IMR-90 (cell line): ENCODE measurements at regions not wholly inside any gene's neighbourhood (a gene's known extent, or its start where the extent isn't known, plus 50 kb on each side); places are given as distances from the start of the nearest gene placed in this dataset.
A peak's percentile ranks its signal among the peaks of the same experiment; 100 is the strongest.

Experiments
- ATAC-seq: fragments of 200-7000 bp; cut with Tn5 transposase; 2 replicates; pipeline ENCODE4 v1.9.1; 2020; ENCODE audit warnings: low read depth, mild to moderate bottlenecking, moderate library complexity
- BruUV-seq: library from RNA; stranded (reverse); fragments of 400-500 nt; replicated peaks from 2 replicates; lab custom pipeline; 2021; lab: Mats Ljungman, UMichigan
- CTCF ChIA-PET: fragments of 300-600 bp; formaldehyde crosslinking; extraction: SDS; loops from one replicate; lab custom pipeline; 2021; ENCODE audit warnings: antibody characterized with exemption; lab: Yijun Ruan, JAX
- POLR2A ChIA-PET: fragments of 300-600 bp; sonication (Branson Sonifier 250); formaldehyde crosslinking; loops from one replicate; lab custom pipeline; 2022; ENCODE audit warnings: antibody characterized with exemption; ENCODE audit not compliant: unreplicated experiment; lab: Charles Lee
- DNase-seq: peaks from one replicate; pipeline ENCODE4 v3.0.0; 2013
- H2AFZ ChIP-seq: replicated peaks from 2 replicates; pipeline ENCODE3; 2013; ENCODE audit warnings: low read length, mild to moderate bottlenecking; ENCODE audit not compliant: poor library complexity
- H2AK5ac ChIP-seq: 2 replicates; pipeline ENCODE4 v1.6.1; 2013; ENCODE audit warnings: low read depth, low read length, inconsistent platforms
- H2AK9ac ChIP-seq: replicated peaks from 2 replicates; pipeline ENCODE3; 2013; ENCODE audit warnings: mild to moderate bottlenecking, low read depth, low read length, moderate library complexity; ENCODE audit not compliant: poor library complexity
- H2BK120ac ChIP-seq: 2 replicates; pipeline ENCODE4 v1.6.1; 2013; ENCODE audit warnings: low read depth, low read length, inconsistent platforms
- H2BK15ac ChIP-seq: 3 replicates; pipeline ENCODE4 v1.6.1; 2013; ENCODE audit warnings: low read depth, low read length, inconsistent platforms
- H2BK20ac ChIP-seq: 2 replicates; pipeline ENCODE4 v1.6.1; 2013; ENCODE audit warnings: low read depth, mild to moderate bottlenecking, inconsistent platforms, low read length, moderate library complexity
- H2BK5ac ChIP-seq: 2 replicates; pipeline ENCODE4 v1.6.1; 2013; ENCODE audit warnings: mild to moderate bottlenecking, low read depth, low read length, inconsistent platforms; ENCODE audit not compliant: poor library complexity, severe bottlenecking
- H3K14ac ChIP-seq: replicated peaks from 2 replicates; pipeline ENCODE4 v1.6.1; 2013; ENCODE audit warnings: low read depth, low read length, inconsistent platforms
- H3K18ac ChIP-seq: 2 replicates; pipeline ENCODE4 v1.6.1; 2013; ENCODE audit warnings: low read depth, low read length, control low read depth
- H3K23ac ChIP-seq: 2 replicates; pipeline ENCODE4 v1.6.1; 2013; ENCODE audit warnings: low read depth, low read length, inconsistent platforms
- H3K27ac ChIP-seq: 2 replicates; pipeline ENCODE4 v1.5.1; 2013; ENCODE audit warnings: mild to moderate bottlenecking, control low read depth, low read length; ENCODE audit not compliant: insufficient read depth
- H3K27me3 ChIP-seq: 2 replicates; pipeline ENCODE4 v1.6.1; 2013; ENCODE audit warnings: low read length; ENCODE audit not compliant: control insufficient read depth, insufficient read depth
- H3K36me3 ChIP-seq: 2 replicates; pipeline ENCODE4 v1.6.1; 2013; ENCODE audit warnings: low read length, mixed read lengths; ENCODE audit not compliant: control insufficient read depth, insufficient read depth
- H3K4ac ChIP-seq: 2 replicates; pipeline ENCODE4 v1.6.1; 2013; ENCODE audit warnings: low read depth, low read length, inconsistent platforms
- H3K4me1 ChIP-seq: 2 replicates; pipeline ENCODE4 v1.6.1; 2013; ENCODE audit warnings: low read length, mixed read lengths; ENCODE audit not compliant: control insufficient read depth, insufficient read depth
- H3K4me2 ChIP-seq: 2 replicates; pipeline ENCODE4 v1.6.1; 2013; ENCODE audit warnings: low read depth, mild to moderate bottlenecking, control low read depth, low read length, moderate library complexity
- H3K4me3 ChIP-seq: 2 replicates; pipeline ENCODE4 v1.5.1; 2013; ENCODE audit warnings: low read depth, mild to moderate bottlenecking, control low read depth, low read length, moderate library complexity; ENCODE audit not compliant: insufficient read depth
- H3K56ac ChIP-seq: 2 replicates; pipeline ENCODE4 v1.6.1; 2013; ENCODE audit warnings: low read length, inconsistent platforms; ENCODE audit not compliant: insufficient read depth; ENCODE audit errors: extremely low read depth
- H3K79me1 ChIP-seq, 2 experiments: 2 replicates each; pipeline ENCODE4 v1.6.1; 2013; ENCODE audit warnings: low read length in 2 of 2, inconsistent platforms in 1 of 2, low read depth in 1 of 2
- H3K9ac ChIP-seq: 2 replicates; pipeline ENCODE4 v1.6.1; 2013; ENCODE audit warnings: low read depth, low read length, control low read depth
- H3K9me1 ChIP-seq: 2 replicates; pipeline ENCODE4 v1.6.1; 2013; ENCODE audit warnings: low read length, inconsistent platforms; ENCODE audit not compliant: insufficient read depth
- H3K9me3 ChIP-seq: 2 replicates; pipeline ENCODE4 v1.6.1; 2013; ENCODE audit warnings: low read length; ENCODE audit not compliant: control insufficient read depth, insufficient read depth
- H4K20me1 ChIP-seq: 2 replicates; pipeline ENCODE4 v1.6.1; 2013; ENCODE audit warnings: low read length, inconsistent platforms; ENCODE audit not compliant: insufficient read depth
- H4K5ac ChIP-seq: 2 replicates; pipeline ENCODE4 v1.6.1; 2013; ENCODE audit warnings: mild to moderate bottlenecking, low read depth, low read length, control low read depth
- H4K8ac ChIP-seq, 2 experiments: 2 replicates each; pipeline ENCODE4 v1.6.1; 2013; ENCODE audit warnings: low read depth in 2 of 2, low read length in 2 of 2, control low read depth in 1 of 2, inconsistent platforms in 1 of 2
- H4K91ac ChIP-seq: 2 replicates; pipeline ENCODE4 v1.6.1; 2013; ENCODE audit warnings: low read depth, low read length, inconsistent platforms; ENCODE audit not compliant: insufficient read depth
- CHD1 ChIP-seq: IDR thresholded peaks from 2 replicates; pipeline ENCODE4 v1.6.1; 2012; ENCODE audit warnings: low read depth, low read length, improper control_type of control experiment
- MAFK ChIP-seq: IDR thresholded peaks from 2 replicates; pipeline ENCODE4 v1.6.1; 2012; ENCODE audit warnings: low read depth, low read length, improper control_type of control experiment
- MAZ ChIP-seq: IDR thresholded peaks from 2 replicates; pipeline ENCODE4 v1.6.1; 2012; ENCODE audit warnings: low read depth, mild to moderate bottlenecking, low read length, improper control_type of control experiment, moderate library complexity, borderline replicate concordance
- NFE2L2 ChIP-seq: fragments of 150-350 bp; IDR thresholded peaks from 2 replicates; pipeline ENCODE4 v1.6.1; 2016; ENCODE audit warnings: low read depth, mild to moderate bottlenecking, low read length
- WGBS, 2 experiments: methylation state at CpG; one replicate each; pipeline versions ENCODE4 v1.1.5 to v1.1.7; 2013; ENCODE audit warnings: missing lambda C conversion rate in 2 of 2; ENCODE audit not compliant: insufficient read length in 1 of 2; ENCODE audit errors: extremely low coverage in 2 of 2; 5-methylcytosine and 5-hydroxymethylcytosine counted together
- dilution Hi-C: fragments of 300-500 bp; cut with HindIII; formaldehyde crosslinking; loops from one replicate; pipeline ENCODE4 v1.14.3; 2018; ENCODE audit warnings: low sequenced_read_pairs; ENCODE audit not compliant: unreplicated experiment
- in situ Hi-C: fragments of 300-500 bp; cut with MboI; formaldehyde crosslinking; loops from 3 replicates; pipeline ENCODE4 v1.14.3; 2019; ENCODE audit warnings: low sequenced_read_pairs, inconsistent platforms, mixed read lengths
- intact Hi-C: fragments of 100-400 bp; cut with micrococcal nuclease; formaldehyde crosslinking; loops from 2 replicates; pipeline ENCODE4 v1.10.0; 2022

DNA sequence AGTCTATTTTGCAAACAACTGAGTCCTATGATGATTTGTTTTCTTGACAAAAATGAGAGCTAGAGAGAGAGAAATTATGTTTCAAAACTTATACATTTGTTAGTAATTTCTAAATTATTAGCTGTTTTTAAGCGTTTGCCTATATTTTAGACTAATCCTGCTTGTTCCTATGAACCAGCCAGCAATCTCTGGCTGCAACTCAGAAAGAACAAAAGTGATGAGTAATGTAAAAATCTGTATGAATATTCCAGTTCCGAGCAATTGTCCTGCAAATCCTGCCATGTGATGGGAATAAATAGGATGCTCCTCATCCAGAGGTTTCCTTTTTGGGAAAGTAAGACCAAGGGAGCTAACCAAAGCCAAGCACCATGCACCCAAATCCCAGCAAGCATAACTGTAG is 228.3 kb upstream of the GBE1 start:
- Histone ChIP-seq H3K27ac (no peak overlapping the region), H3K79me1 (no peaks in the 10 kb centered on the region), H4K8ac (no peak overlapping the region), H3K56ac (no peak overlapping the region), H3K18ac (no peak overlapping the region), H4K20me1 (no peaks in the 10 kb centered on the region), H3K4me2 (no peak overlapping the region), H2BK5ac (no peak overlapping the region), H3K27me3 (no peaks in the 10 kb centered on the region), H4K5ac (no peak overlapping the region), H2AK5ac (no peak overlapping the region), H3K36me3 (no peaks in the 10 kb centered on the region), H3K9me3 (no peaks in the 10 kb centered on the region), H3K9ac (no peak overlapping the region), H2AFZ (no peak overlapping the region), H3K4me1 (no peaks in the 10 kb centered on the region), H2BK120ac (no peak overlapping the region), H2AK9ac (no peak overlapping the region), H2BK15ac (no peak overlapping the region), H3K4me3 (no peak overlapping the region), H3K9me1 (no peaks in the 10 kb centered on the region), H2BK20ac (no peak overlapping the region), H3K23ac (no peak overlapping the region), H3K4ac (no peak overlapping the region), H3K14ac (no peak overlapping the region), H4K91ac (no peak overlapping the region)
- CTCF ChIA-PET = no interaction called here
- in situ Hi-C loops (no loop called here), dilution Hi-C loops (no loop called here), intact Hi-C loops (no loop called here)
- ATAC-seq = no peak
- DNase-seq = no peak
- POLR2A ChIA-PET = no interaction called here
- no TSS peak for BruUV-seq
- TF ChIP-seq NFE2L2 (no peak), CHD1 (no peak), MAZ (no peak), MAFK (peak; percentile 23; the same call in 1 of the 2 replicates)
- WGBS, 2 experiments = no CpG with 5 or more reads among the region's 2 CpGs
